ENCODE measurements at regions not wholly inside any gene's neighbourhood (a gene's known extent, or its start where the extent isn't known, plus 50 kb on each side); places are given as distances from the start of the nearest gene placed in this dataset.

DNA sequence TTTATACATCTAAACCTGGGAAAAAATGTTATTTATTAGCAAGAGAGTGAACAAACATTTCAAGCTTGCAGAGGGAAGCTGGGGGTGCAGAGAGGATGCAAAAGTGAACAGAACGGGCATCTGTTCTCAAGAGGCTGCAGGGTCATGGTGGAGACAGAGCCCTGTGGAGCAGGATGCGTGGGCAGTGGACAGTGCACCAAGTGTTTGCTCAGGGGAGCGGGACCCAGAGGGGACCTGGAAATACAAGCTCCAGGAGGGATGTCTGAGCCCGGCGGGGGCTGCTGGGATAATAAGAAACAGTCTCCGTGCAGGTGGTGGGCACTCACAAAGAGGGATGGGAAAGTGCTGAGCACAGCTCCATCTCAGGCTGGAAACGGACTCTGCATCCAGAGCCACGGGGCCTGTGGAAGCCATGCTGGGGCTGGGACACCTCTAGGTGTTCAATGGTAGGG, 105.3 kb upstream of the SLC45A1 start:
- TF ChIP-seq, protein P1, sequence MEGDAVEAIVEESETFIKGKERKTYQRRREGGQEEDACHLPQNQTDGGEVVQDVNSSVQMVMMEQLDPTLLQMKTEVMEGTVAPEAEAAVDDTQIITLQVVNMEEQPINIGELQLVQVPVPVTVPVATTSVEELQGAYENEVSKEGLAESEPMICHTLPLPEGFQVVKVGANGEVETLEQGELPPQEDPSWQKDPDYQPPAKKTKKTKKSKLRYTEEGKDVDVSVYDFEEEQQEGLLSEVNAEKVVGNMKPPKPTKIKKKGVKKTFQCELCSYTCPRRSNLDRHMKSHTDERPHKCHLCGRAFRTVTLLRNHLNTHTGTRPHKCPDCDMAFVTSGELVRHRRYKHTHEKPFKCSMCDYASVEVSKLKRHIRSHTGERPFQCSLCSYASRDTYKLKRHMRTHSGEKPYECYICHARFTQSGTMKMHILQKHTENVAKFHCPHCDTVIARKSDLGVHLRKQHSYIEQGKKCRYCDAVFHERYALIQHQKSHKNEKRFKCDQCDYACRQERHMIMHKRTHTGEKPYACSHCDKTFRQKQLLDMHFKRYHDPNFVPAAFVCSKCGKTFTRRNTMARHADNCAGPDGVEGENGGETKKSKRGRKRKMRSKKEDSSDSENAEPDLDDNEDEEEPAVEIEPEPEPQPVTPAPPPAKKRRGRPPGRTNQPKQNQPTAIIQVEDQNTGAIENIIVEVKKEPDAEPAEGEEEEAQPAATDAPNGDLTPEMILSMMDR (IDR thresholded peaks at IDR 0.05): no peak
- TF ChIP-seq POLR2A (IDR thresholded peaks at IDR 0.05): no peak
